SK-N-SH (cell line): ENCODE measurements at regions not wholly inside any gene's neighbourhood (a gene's known extent, or its start where the extent isn't known, plus 50 kb on each side); places are given as distances from the start of the nearest gene placed in this dataset.

Experiments used
- CTCF ChIA-PET: fragments of 300-600, 350-600 bp; formaldehyde crosslinking; extraction: SDS; loops from one replicate; lab custom pipeline; 2021; lab: Yijun Ruan, JAX
- POLR2A ChIA-PET: fragments of 350-600 bp; sonication (Branson Sonifier 250); formaldehyde crosslinking; extraction: SDS; loops from one replicate; lab custom pipeline; 2020; ENCODE audit warnings: antibody characterized with exemption, inconsistent platforms; lab: Yijun Ruan, JAX
- DNase-seq: peaks from one replicate; pipeline ENCODE4 v3.0.0; 2012
- H2AFZ ChIP-seq: fragments of 200-600 bp; sonication (generic); 2 replicates; pipeline ENCODE4 v1.8.1; 2016; ENCODE audit warnings: antibody characterized with exemption, mild to moderate bottlenecking, low read depth
- H3F3A ChIP-seq: fragments of 200-600 bp; sonication (generic); replicated peaks from 2 replicates; pipeline ENCODE3; 2016; ENCODE audit warnings: antibody characterized with exemption, mild to moderate bottlenecking; ENCODE audit not compliant: insufficient read depth
- H3K27ac ChIP-seq, 2 experiments: fragments of 200-500 bp in 1 of 2; fragments of 200-600 bp in 1 of 2; sonication (Bioruptor generic) in 1 of 2; sonication (generic), shearing (Covaris generic) in 1 of 2; 2 replicates each; pipeline versions ENCODE4 v1.5.1 to v1.6.1; 2014 to 2016; ENCODE audit warnings: low read depth in 2 of 2, inconsistent platforms in 1 of 2, low read length in 1 of 2, mild to moderate bottlenecking in 1 of 2, mixed read lengths in 1 of 2
- H3K27me3 ChIP-seq: fragments of 200-600 bp; sonication (generic), shearing (Covaris generic); 2 replicates; pipeline ENCODE4 v1.6.1; 2016; ENCODE audit warnings: mixed run types; ENCODE audit not compliant: insufficient read depth
- H3K36me3 ChIP-seq, 2 experiments: fragments of 200-500 bp in 1 of 2; fragments of 200-600 bp in 1 of 2; sonication (Bioruptor generic) in 1 of 2; sonication (generic) in 1 of 2; replicated peaks in 1 of 2; 2 replicates each; pipeline versions ENCODE3 to v1.5.1; 2014 to 2016; ENCODE audit warnings: low read length in 1 of 2, mild to moderate bottlenecking in 1 of 2; ENCODE audit not compliant: insufficient read depth in 2 of 2, control insufficient read depth in 1 of 2
- H3K4me1 ChIP-seq, 2 experiments: fragments of 200-500 bp in 1 of 2; fragments of 200-600 bp in 1 of 2; sonication (Bioruptor generic) in 1 of 2; sonication (generic), shearing (Covaris generic) in 1 of 2; 2 replicates each; pipeline versions ENCODE4 v1.5.1 to v1.6.1; 2014 to 2016; ENCODE audit warnings: low read depth in 1 of 2, low read length in 1 of 2, mixed run types in 1 of 2; ENCODE audit not compliant: insufficient read depth in 2 of 2, control insufficient read depth in 1 of 2
- H3K4me2 ChIP-seq: fragments of 200-600 bp; sonication (generic), shearing (Covaris generic); 2 replicates; pipeline ENCODE4 v1.6.1; 2017; ENCODE audit warnings: mixed run types
- H3K4me3 ChIP-seq, 2 experiments: fragments of 200-500 bp in 1 of 2; fragments of 200-600 bp in 1 of 2; sonication (Bioruptor generic) in 1 of 2; sonication (generic), shearing (Covaris generic) in 1 of 2; 2 replicates each; pipeline versions ENCODE4 v1.5.1 to v1.8.1; 2014 to 2016; ENCODE audit warnings: low read depth in 2 of 2, inconsistent platforms in 1 of 2, low read length in 1 of 2, mild to moderate bottlenecking in 1 of 2, mixed read lengths in 1 of 2, moderate library complexity in 1 of 2
- H3K79me2 ChIP-seq: fragments of 200-600 bp; sonication (generic); 2 replicates; pipeline ENCODE4 v1.8.1; 2017; ENCODE audit warnings: mild to moderate bottlenecking; ENCODE audit not compliant: insufficient read depth
- H3K9ac ChIP-seq: fragments of 200-600 bp; sonication (generic); 2 replicates; pipeline ENCODE4 v1.6.1; 2017; ENCODE audit warnings: mixed run types
- H3K9me2 ChIP-seq: fragments of 200-600 bp; sonication (generic); 2 replicates; pipeline ENCODE4 v1.6.1; 2017; ENCODE audit warnings: mixed run types
- H3K9me3 ChIP-seq: fragments of 200-600 bp; sonication (generic); 2 replicates; pipeline ENCODE4 v1.6.1; 2017; ENCODE audit warnings: mixed run types, mild to moderate bottlenecking, moderate library complexity
- H4K20me1 ChIP-seq: fragments of 200-600 bp; sonication (generic); 2 replicates; pipeline ENCODE4 v1.6.1; 2017; ENCODE audit warnings: mild to moderate bottlenecking, mixed run types; ENCODE audit not compliant: insufficient read depth
- CHD2 ChIP-seq: fragments of 150-350 bp; IDR thresholded peaks from 2 replicates; pipeline ENCODE4 v1.6.1; 2018; ENCODE audit warnings: low read length; ENCODE audit not compliant: partially characterized antibody
- ELF1 ChIP-seq: IDR thresholded peaks from 2 replicates; pipeline ENCODE4 v1.4.0; 2012
- FOSL2 ChIP-seq: IDR thresholded peaks from 2 replicates; pipeline ENCODE4 v1.4.0; 2012; ENCODE audit warnings: low read depth, mild to moderate bottlenecking, moderate library complexity, borderline replicate concordance
- GABPA ChIP-seq: IDR thresholded peaks from 2 replicates; pipeline ENCODE4 v1.4.0; 2012; ENCODE audit warnings: low read depth, mild to moderate bottlenecking
- MEF2A ChIP-seq: IDR thresholded peaks from 2 replicates; pipeline ENCODE4 v1.4.0; 2012; ENCODE audit warnings: low read depth, borderline replicate concordance
- MXI1 ChIP-seq: IDR thresholded peaks from 2 replicates; pipeline ENCODE4 v1.6.1; 2012; ENCODE audit warnings: mild to moderate bottlenecking, low read depth, low read length, improper control_type of control experiment
- NFIC ChIP-seq: IDR thresholded peaks from 2 replicates; pipeline ENCODE4 v1.4.0; 2012; ENCODE audit warnings: borderline replicate concordance
- RCOR1 ChIP-seq: fragments of 150-350 bp; IDR thresholded peaks from 2 replicates; pipeline ENCODE4 v1.6.1; 2017; ENCODE audit warnings: antibody characterized with exemption, low read length
- SIN3A ChIP-seq: IDR thresholded peaks from 2 replicates; pipeline ENCODE4 v1.6.1; 2012; ENCODE audit warnings: low read depth, mild to moderate bottlenecking, low read length, moderate library complexity, borderline replicate concordance
- SMC3 ChIP-seq: IDR thresholded peaks from 2 replicates; pipeline ENCODE4 v1.6.1; 2012; ENCODE audit warnings: low read depth, low read length, improper control_type of control experiment
- TAF1 ChIP-seq: IDR thresholded peaks from 2 replicates; pipeline ENCODE4 v1.6.1; 2012; ENCODE audit warnings: low read depth, mild to moderate bottlenecking, low read length, moderate library complexity, borderline replicate concordance
- TEAD4 ChIP-seq: IDR thresholded peaks from 2 replicates; pipeline ENCODE4 v1.4.0; 2012; ENCODE audit warnings: mild to moderate bottlenecking, borderline replicate concordance; ENCODE audit not compliant: insufficient read depth
- YY1 ChIP-seq: IDR thresholded peaks from 2 replicates; pipeline ENCODE4 v1.4.0; 2012; ENCODE audit warnings: low read depth, mild to moderate bottlenecking
- WGBS: methylation state at CpG from one replicate; pipeline ENCODE4 v1.1.6; 2017; ENCODE audit warnings: low lambda C conversion rate; 5-methylcytosine and 5-hydroxymethylcytosine counted together
- TF ChIP-seq, protein P1 (sequence below): fragments of 150-350 bp; IDR thresholded peaks from 2 replicates; pipeline ENCODE4 v1.6.1; 2017; ENCODE audit warnings: antibody characterized with exemption, low read length, low read depth, borderline replicate concordance
- TF ChIP-seq, protein P2 (sequence below): IDR thresholded peaks from 2 replicates; pipeline ENCODE4; 2012
- TF ChIP-seq, protein P3 (sequence below): IDR thresholded peaks from 2 replicates; pipeline ENCODE4 v1.6.1; 2012; ENCODE audit warnings: mild to moderate bottlenecking, low read depth, low read length, moderate library complexity

DNA sequence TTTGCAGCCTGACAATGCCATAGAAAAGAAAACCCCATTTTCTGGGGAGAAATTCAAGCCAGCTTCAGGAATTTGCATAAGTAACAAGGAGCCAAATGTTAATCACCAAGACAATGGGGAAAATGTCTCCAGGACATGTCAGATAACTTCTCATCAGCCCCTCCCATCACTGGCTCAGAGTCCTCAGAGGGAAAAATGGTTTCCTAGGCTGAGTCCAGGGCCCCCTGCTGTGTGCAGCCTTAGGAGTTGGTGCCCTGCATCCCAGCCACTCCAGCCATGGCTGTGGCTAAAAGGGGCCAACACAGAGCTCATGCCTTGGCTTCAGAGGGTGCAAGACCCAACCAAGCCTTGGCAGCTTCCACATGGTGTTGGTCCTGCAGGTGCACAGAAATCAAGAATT is 63.7 kb upstream of the FANCL start:
- H3K79me2 ChIP-seq: no peaks in the 10 kb centered on the region
- no peaks in the 10 kb centered on the region for H3K36me3 ChIP-seq
- ChIA-PET POLR2A (no interaction called here), CTCF (no interaction called here)
- H3K4me1 ChIP-seq: no peaks in the 10 kb centered on the region
- H4K20me1 ChIP-seq: no peaks in the 10 kb centered on the region
- no peaks in the 10 kb centered on the region for H3F3A ChIP-seq
- no peak overlapping the region for H3K9ac ChIP-seq
- H3K9me2 ChIP-seq: peaks cover 3% of the 10 kb centered on the region; the same call in 1 of the 2 replicates
- H3K9me3 ChIP-seq: no peaks in the 10 kb centered on the region
- TF ChIP-seq TEAD4: no peak
- no peak for TF ChIP-seq GABPA
- no peak for TF ChIP-seq YY1
- no peak for TF ChIP-seq RCOR1
- TF ChIP-seq MEF2A: no peak
- no peak overlapping the region for H3K4me3 ChIP-seq
- no peak for DNase-seq
- no peaks in the 10 kb centered on the region for H3K27me3 ChIP-seq
- no peak overlapping the region for H2AFZ ChIP-seq
- no peak overlapping the region for H3K27ac ChIP-seq
- no peak overlapping the region for H3K4me2 ChIP-seq

DNA sequence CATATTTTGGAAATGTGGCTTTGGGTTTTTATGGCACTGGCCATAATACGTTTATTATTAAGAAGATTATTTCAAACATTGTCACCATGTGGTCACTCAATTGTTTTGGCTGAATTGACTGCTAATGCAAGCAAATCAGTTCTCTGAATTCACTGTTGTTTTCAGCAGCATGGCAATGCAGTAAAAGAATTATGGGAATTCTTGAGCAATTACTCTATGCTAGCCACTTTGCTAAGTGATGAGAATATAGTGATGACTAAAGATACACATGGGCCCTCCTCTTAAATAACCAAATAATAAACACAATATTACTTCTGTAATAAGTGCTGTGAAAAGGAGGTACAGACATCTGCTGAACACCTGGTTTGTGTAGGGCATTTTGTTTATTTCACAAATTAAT is 58.0 kb upstream of the FANCL start:
- H3K9me2 ChIP-seq: peaks cover 3% of the 10 kb centered on the region; the same call in 1 of the 2 replicates
- POLR2A ChIA-PET: no interaction called here
- TF ChIP-seq MXI1 (no peak), SIN3A (no peak), YY1 (no peak), CHD2 (no peak)
- TF ChIP-seq, protein P1, sequence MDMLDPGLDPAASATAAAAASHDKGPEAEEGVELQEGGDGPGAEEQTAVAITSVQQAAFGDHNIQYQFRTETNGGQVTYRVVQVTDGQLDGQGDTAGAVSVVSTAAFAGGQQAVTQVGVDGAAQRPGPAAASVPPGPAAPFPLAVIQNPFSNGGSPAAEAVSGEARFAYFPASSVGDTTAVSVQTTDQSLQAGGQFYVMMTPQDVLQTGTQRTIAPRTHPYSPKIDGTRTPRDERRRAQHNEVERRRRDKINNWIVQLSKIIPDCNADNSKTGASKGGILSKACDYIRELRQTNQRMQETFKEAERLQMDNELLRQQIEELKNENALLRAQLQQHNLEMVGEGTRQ: no peak
- TF ChIP-seq, protein P2, sequence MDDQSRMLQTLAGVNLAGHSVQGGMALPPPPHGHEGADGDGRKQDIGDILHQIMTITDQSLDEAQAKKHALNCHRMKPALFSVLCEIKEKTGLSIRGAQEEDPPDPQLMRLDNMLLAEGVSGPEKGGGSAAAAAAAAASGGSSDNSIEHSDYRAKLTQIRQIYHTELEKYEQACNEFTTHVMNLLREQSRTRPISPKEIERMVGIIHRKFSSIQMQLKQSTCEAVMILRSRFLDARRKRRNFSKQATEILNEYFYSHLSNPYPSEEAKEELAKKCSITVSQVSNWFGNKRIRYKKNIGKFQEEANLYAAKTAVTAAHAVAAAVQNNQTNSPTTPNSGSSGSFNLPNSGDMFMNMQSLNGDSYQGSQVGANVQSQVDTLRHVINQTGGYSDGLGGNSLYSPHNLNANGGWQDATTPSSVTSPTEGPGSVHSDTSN: no peak
- TF ChIP-seq, all 33 proteins: peak for 0
- CTCF ChIA-PET: no interaction called here
- Histone ChIP-seq H3F3A (no peaks in the 10 kb centered on the region), H3K9me3 (no peaks in the 10 kb centered on the region), H2AFZ (no peak overlapping the region), H3K9ac (no peak overlapping the region), H3K4me1 (no peaks in the 10 kb centered on the region), H3K27me3 (no peaks in the 10 kb centered on the region), H4K20me1 (no peaks in the 10 kb centered on the region), H3K27ac (no peak overlapping the region), H3K4me3 (no peak overlapping the region), H3K79me2 (no peaks in the 10 kb centered on the region), H3K4me2 (no peak overlapping the region), H3K36me3 (no peaks in the 10 kb centered on the region)
- WGBS: 35% methylated on average over 1 of the region's 1 CpG
- no peak for DNase-seq

DNA sequence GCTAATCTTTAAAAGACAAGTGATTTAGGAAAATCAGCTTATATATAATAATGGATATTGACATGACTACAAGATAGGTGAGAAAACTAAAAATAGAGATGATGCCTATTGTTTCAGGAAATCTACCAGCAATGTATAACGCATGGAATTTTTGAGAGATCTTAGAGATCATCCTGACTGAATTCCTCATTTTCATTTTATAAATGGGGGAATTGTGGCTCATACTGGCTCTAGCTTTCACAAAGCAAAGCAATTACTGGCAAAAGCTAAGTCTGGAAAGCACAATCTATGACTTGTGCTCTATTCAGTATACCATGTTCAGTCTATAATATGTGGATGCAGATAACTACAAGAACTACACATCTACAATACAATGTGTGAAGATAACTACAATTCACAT is 51.9 kb upstream of the FANCL start:
- ChIA-PET POLR2A (no interaction called here), CTCF (no interaction called here)
- TF ChIP-seq NFIC: no peak
- no peak for TF ChIP-seq SMC3
- no peak for TF ChIP-seq FOSL2
- TF ChIP-seq, protein P3, sequence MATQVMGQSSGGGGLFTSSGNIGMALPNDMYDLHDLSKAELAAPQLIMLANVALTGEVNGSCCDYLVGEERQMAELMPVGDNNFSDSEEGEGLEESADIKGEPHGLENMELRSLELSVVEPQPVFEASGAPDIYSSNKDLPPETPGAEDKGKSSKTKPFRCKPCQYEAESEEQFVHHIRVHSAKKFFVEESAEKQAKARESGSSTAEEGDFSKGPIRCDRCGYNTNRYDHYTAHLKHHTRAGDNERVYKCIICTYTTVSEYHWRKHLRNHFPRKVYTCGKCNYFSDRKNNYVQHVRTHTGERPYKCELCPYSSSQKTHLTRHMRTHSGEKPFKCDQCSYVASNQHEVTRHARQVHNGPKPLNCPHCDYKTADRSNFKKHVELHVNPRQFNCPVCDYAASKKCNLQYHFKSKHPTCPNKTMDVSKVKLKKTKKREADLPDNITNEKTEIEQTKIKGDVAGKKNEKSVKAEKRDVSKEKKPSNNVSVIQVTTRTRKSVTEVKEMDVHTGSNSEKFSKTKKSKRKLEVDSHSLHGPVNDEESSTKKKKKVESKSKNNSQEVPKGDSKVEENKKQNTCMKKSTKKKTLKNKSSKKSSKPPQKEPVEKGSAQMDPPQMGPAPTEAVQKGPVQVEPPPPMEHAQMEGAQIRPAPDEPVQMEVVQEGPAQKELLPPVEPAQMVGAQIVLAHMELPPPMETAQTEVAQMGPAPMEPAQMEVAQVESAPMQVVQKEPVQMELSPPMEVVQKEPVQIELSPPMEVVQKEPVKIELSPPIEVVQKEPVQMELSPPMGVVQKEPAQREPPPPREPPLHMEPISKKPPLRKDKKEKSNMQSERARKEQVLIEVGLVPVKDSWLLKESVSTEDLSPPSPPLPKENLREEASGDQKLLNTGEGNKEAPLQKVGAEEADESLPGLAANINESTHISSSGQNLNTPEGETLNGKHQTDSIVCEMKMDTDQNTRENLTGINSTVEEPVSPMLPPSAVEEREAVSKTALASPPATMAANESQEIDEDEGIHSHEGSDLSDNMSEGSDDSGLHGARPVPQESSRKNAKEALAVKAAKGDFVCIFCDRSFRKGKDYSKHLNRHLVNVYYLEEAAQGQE: no peak
- TF ChIP-seq TAF1: no peak
- TF ChIP-seq SIN3A: no peak
- TF ChIP-seq, protein P1: no peak
- no peak for TF ChIP-seq MXI1
- TF ChIP-seq ELF1: no peak

More for the DNA sequence above, 51.9 kb upstream of the FANCL start:
- Histone ChIP-seq H3K36me3 (no peaks in the 10 kb centered on the region), H3F3A (no peaks in the 10 kb centered on the region), H4K20me1 (no peaks in the 10 kb centered on the region), H3K9me2 (no peaks in the 10 kb centered on the region), H3K4me2 (no peak overlapping the region), H3K4me3 (no peak overlapping the region), H3K27me3 (no peaks in the 10 kb centered on the region), H3K4me1 (no peaks in the 10 kb centered on the region; a peak in 1 of 4 replicates), H2AFZ (no peak overlapping the region), H3K27ac (no peak overlapping the region), H3K9me3 (no peaks in the 10 kb centered on the region), H3K79me2 (no peaks in the 10 kb centered on the region), H3K9ac (no peak overlapping the region)
- no peak for DNase-seq
- 75% methylated on average over 1 of the region's 1 CpG for WGBS
